Small intestine (tissue), 7 donors: ENCODE measurements at regions not wholly inside any gene's neighbourhood (a gene's known extent, or its start where the extent isn't known, plus 50 kb on each side); places are given as distances from the start of the nearest gene placed in this dataset.
"Not testable (repeated sequence)": the region's sequence is repeated elsewhere in the genome, so short reads cannot be mapped to it uniquely, and the experiment has no call there.

Source experiments
- DNase-seq, 2 donors: peaks; one replicate each; pipeline versions ENCODE4 v3.0.0 to v3.0.0-alpha.2; 2013
- FAIRE-seq: peaks from 2 replicates; lab custom pipeline; 2012; peaks lifted over from hg19 to GRCh38; lab: Jason Lieb, UNC
- H3K27ac ChIP-seq, 3 donors: one replicate each; pipeline ENCODE4 v1.5.1; 2013; ENCODE audit warnings: low read length in 2 of 3, mild to moderate bottlenecking in 2 of 3, control low read depth in 1 of 3, inconsistent platforms in 1 of 3, low read depth in 1 of 3, moderate library complexity in 1 of 3
- H3K27me3 ChIP-seq, 3 donors: one replicate each; pipeline ENCODE4 v1.6.1; 2013; ENCODE audit warnings: low read length in 3 of 3, inconsistent platforms in 1 of 3; ENCODE audit not compliant: control insufficient read depth in 3 of 3, insufficient read depth in 3 of 3
- H3K36me3 ChIP-seq, 3 donors: one replicate each; pipeline ENCODE4 v1.6.1; 2013; ENCODE audit warnings: low read length in 3 of 3, inconsistent platforms in 1 of 3, low read depth in 1 of 3, mild to moderate bottlenecking in 1 of 3, moderate library complexity in 1 of 3; ENCODE audit not compliant: control insufficient read depth in 3 of 3, insufficient read depth in 2 of 3
- H3K4me1 ChIP-seq, 3 donors: one replicate each; pipeline ENCODE4 v1.6.1; 2013; ENCODE audit warnings: low read length in 2 of 3, inconsistent platforms in 1 of 3, low read depth in 1 of 3, mild to moderate bottlenecking in 1 of 3, moderate library complexity in 1 of 3; ENCODE audit not compliant: control insufficient read depth in 3 of 3, insufficient read depth in 2 of 3
- H3K4me3 ChIP-seq, 3 donors: one replicate each; pipeline ENCODE4 v1.5.1; 2013; ENCODE audit warnings: low read length in 3 of 3, control low read depth in 1 of 3, inconsistent platforms in 1 of 3, low read depth in 1 of 3, mild to moderate bottlenecking in 1 of 3, moderate library complexity in 1 of 3
- H3K9me3 ChIP-seq, 2 donors: one replicate each; pipeline ENCODE4 v1.6.1; 2013; ENCODE audit warnings: low read depth in 1 of 2, low read length in 1 of 2; ENCODE audit not compliant: control insufficient read depth in 2 of 2, insufficient read depth in 1 of 2
- WGBS, 3 donors: extraction: QIAGEN DNeasy Blood & Tissue Kit; methylation state at CpG; one replicate each; pipeline ENCODE4 v1.1.7; 2013; 5-methylcytosine and 5-hydroxymethylcytosine counted together
- donor health status: healthy with polysubstance abuse.
- donor health status: control.
- donor health status: control.
- donor health status: Bipolar disorder and iron deficiency.
- donor health status: healthy.

- not testable (repeated sequence) for H3K27me3 ChIP-seq, H3K27ac ChIP-seq, H3K4me3 ChIP-seq, DNase-seq, H3K36me3 ChIP-seq, H3K4me1 ChIP-seq, FAIRE-seq
- WGBS, 3 donors = 81 to 83% (median 81%) methylated on average over 3 of the region's 3 CpGs
- H3K9me3 ChIP-seq = peaks cover 0 to 10% of the 10 kb centered on the region in 2 donors
Observed at GRCh38 chr1:95911739-95912138, 677.7 kb downstream of the RWDD3 start.

GRCh38 chr1:95916616-95917015 lies 682.6 kb downstream of the RWDD3 start:
- FAIRE-seq = no peak
- Histone ChIP-seq H3K36me3 (no peaks in the 10 kb centered on the region), H3K9me3 (peaks cover 0 to 8% of the 10 kb centered on the region in 2 donors)

GRCh38 chr1:95924684-95925083 lies 690.7 kb downstream of the RWDD3 start:
- Histone ChIP-seq H3K27ac (no peak overlapping the region), H3K9me3 (no peaks in the 10 kb centered on the region), H3K36me3 (no peaks in the 10 kb centered on the region), H3K4me3 (no peak overlapping the region), H3K27me3 (no peaks in the 10 kb centered on the region), H3K4me1 (no peaks in the 10 kb centered on the region)
- DNase-seq (no peak), FAIRE-seq (no peak)
- WGBS, 3 donors = 72 to 85% (median 81%) methylated on average over 4 of the region's 4 CpGs

More at GRCh38 chr1:95916616-95917015, 682.6 kb downstream of the RWDD3 start:
- 0 to 9% (median 0%) methylated on average over 1 of the region's 1 CpG for WGBS, 3 donors
- Histone ChIP-seq H3K4me1 (no peaks in the 10 kb centered on the region), H3K27me3 (no peaks in the 10 kb centered on the region), H3K27ac (no peak overlapping the region), H3K4me3 (no peak overlapping the region)
- no peak for DNase-seq

- FAIRE-seq = no peak
- no peaks in the 10 kb centered on the region for H3K27me3 ChIP-seq
- H3K27ac ChIP-seq = no peak overlapping the region
- 10 to 44% (median 19%) methylated on average over 1 of the region's 1 CpG for WGBS, 3 donors
- no peaks in the 10 kb centered on the region for H3K9me3 ChIP-seq
- H3K4me3 ChIP-seq = no peak overlapping the region
- no peaks in the 10 kb centered on the region for H3K4me1 ChIP-seq
- no peak for DNase-seq
- H3K36me3 ChIP-seq = no peaks in the 10 kb centered on the region
Observed at GRCh38 chr1:95926331-95926730, 692.3 kb downstream of the RWDD3 start.

- no peaks in the 10 kb centered on the region for H3K36me3 ChIP-seq
- no peaks in the 10 kb centered on the region for H3K9me3 ChIP-seq
- H3K27me3 ChIP-seq = no peaks in the 10 kb centered on the region
- H3K4me3 ChIP-seq = no peak overlapping the region
- H3K4me1 ChIP-seq = no peaks in the 10 kb centered on the region
- DNase-seq (no peak), FAIRE-seq (no peak)
- H3K27ac ChIP-seq = no peak overlapping the region
- WGBS, 3 donors = 85 to 91% (median 90%) methylated on average over 3 of the region's 3 CpGs
Observed at GRCh38 chr1:95927061-95927460, 693.1 kb downstream of the RWDD3 start.

- FAIRE-seq = no peak
- H3K9me3 ChIP-seq = no peaks in the 10 kb centered on the region
- no peak overlapping the region for H3K27ac ChIP-seq
- H3K4me1 ChIP-seq = no peaks in the 10 kb centered on the region
- H3K27me3 ChIP-seq = no peaks in the 10 kb centered on the region
- 17 to 45% (median 39%) methylated on average over 1 of the region's 1 CpG for WGBS, 3 donors
- DNase-seq = no peak
- H3K4me3 ChIP-seq = no peak overlapping the region
- no peaks in the 10 kb centered on the region for H3K36me3 ChIP-seq
Observed at GRCh38 chr1:95935719-95936118, 701.7 kb downstream of the RWDD3 start.

- Histone ChIP-seq H3K4me3 (no peak overlapping the region), H3K27ac (no peak overlapping the region), H3K9me3 (no peaks in the 10 kb centered on the region), H3K36me3 (no peaks in the 10 kb centered on the region), H3K27me3 (no peaks in the 10 kb centered on the region), H3K4me1 (no peaks in the 10 kb centered on the region)
- FAIRE-seq (no peak), DNase-seq (no peak)
- 30 to 59% (median 40%) methylated on average over 3 of the region's 3 CpGs for WGBS, 3 donors
Observed at GRCh38 chr1:95941121-95941798, 707.2 kb downstream of the RWDD3 start.

GRCh38 chr1:95948023-95948422 lies 714.0 kb downstream of the RWDD3 start:
- Histone ChIP-seq H3K9me3 (no peaks in the 10 kb centered on the region), H3K36me3 (no peaks in the 10 kb centered on the region), H3K4me3 (no peak overlapping the region), H3K4me1 (no peaks in the 10 kb centered on the region), H3K27me3 (no peaks in the 10 kb centered on the region), H3K27ac (no peak overlapping the region)
- DNase-seq (no peak), FAIRE-seq (no peak)
